Calu3 (cell line): ENCODE measurements at regions not wholly inside any gene's neighbourhood (a gene's known extent, or its start where the extent isn't known, plus 50 kb on each side); places are given as distances from the start of the nearest gene placed in this dataset.

Experiments used
- BruUV-seq: library from RNA; stranded (reverse); fragments of 400-500 nt; replicated peaks from 2 replicates; lab custom pipeline; 2021; lab: Mats Ljungman, UMichigan
- CTCF ChIA-PET: fragments of 300-600 bp; sonication (Branson Sonifier 250); formaldehyde crosslinking; loops from one replicate; lab custom pipeline; 2022; ENCODE audit warnings: antibody characterized with exemption; lab: Charles Lee
- DNase-seq: peaks from one replicate; pipeline ENCODE4 v3.0.0; 2022
- H3K27ac Mint-ChIP-seq: one replicate; pipeline ENCODE4 v1.8.0; 2022; ENCODE audit warnings: mixed read lengths; ENCODE audit not compliant: unreplicated experiment
- H3K27me3 Mint-ChIP-seq: one replicate; pipeline ENCODE4 v1.8.0; 2022; ENCODE audit warnings: mixed read lengths; ENCODE audit not compliant: unreplicated experiment
- H3K36me3 Mint-ChIP-seq: one replicate; pipeline ENCODE4 v1.8.0; 2022; ENCODE audit warnings: mild to moderate bottlenecking, moderate library complexity, mixed read lengths; ENCODE audit not compliant: insufficient read depth, unreplicated experiment
- H3K4me1 Mint-ChIP-seq: one replicate; pipeline ENCODE4 v1.8.0; 2022; ENCODE audit warnings: mild to moderate bottlenecking, low read depth, mixed read lengths; ENCODE audit not compliant: unreplicated experiment
- H3K4me3 Mint-ChIP-seq: one replicate; pipeline ENCODE4 v1.8.0; 2022; ENCODE audit warnings: mild to moderate bottlenecking, low read depth, moderate library complexity, mixed read lengths; ENCODE audit not compliant: unreplicated experiment
- H3K9me3 Mint-ChIP-seq: one replicate; pipeline ENCODE4 v1.8.0; 2022; ENCODE audit warnings: low read depth, mixed read lengths; ENCODE audit not compliant: unreplicated experiment
- CTCF ChIP-seq: fragments of 200-600 bp; IDR thresholded peaks from one replicate; pipeline ENCODE4 v1.8.0; 2022; ENCODE audit warnings: antibody characterized with exemption; ENCODE audit not compliant: unreplicated experiment
- intact Hi-C: fragments of 100-400 bp; cut with micrococcal nuclease; formaldehyde crosslinking; loops from one replicate; pipeline ENCODE4 v1.10.0; 2022; ENCODE audit not compliant: unreplicated experiment

- no peaks in the 10 kb centered on the region for H3K36me3 Mint-ChIP-seq
- H3K27ac Mint-ChIP-seq = no peak overlapping the region
- CTCF ChIA-PET = no interaction called here
- no peaks in the 10 kb centered on the region for H3K4me1 Mint-ChIP-seq
- DNase-seq = no peak
- no peak overlapping the region for H3K4me3 Mint-ChIP-seq
- intact Hi-C loops = no loop called here
- no peaks in the 10 kb centered on the region for H3K27me3 Mint-ChIP-seq
- TF ChIP-seq CTCF = no peak
- H3K9me3 Mint-ChIP-seq = no peaks in the 10 kb centered on the region
- no TSS peak for BruUV-seq
Measured at GRCh38 chr1:14467112-14467511, 131.4 kb upstream of the KAZN start.

DNA sequence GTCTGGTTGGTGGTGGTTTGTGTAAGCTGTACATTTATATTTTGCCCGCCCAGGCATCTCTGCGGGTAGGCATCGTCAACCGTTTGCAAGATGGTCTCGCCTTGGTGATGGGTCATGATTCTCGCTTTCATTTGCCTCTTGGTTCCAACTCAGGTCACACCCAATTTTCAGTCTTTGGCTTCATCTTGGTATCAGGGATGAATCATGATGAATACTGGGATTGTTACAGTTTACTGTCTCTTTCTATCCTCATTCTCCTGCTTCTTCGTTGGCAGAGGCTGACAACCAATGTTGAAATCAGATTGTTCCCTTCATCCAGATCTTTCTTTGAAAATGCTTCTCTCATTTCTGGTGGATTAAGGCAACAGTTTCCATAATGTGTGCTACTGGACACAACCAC is 129.7 kb upstream of the KAZN start:
- no peak for DNase-seq
- H3K4me3 Mint-ChIP-seq = no peak overlapping the region
- no peaks in the 10 kb centered on the region for H3K4me1 Mint-ChIP-seq
- H3K36me3 Mint-ChIP-seq = no peaks in the 10 kb centered on the region
- CTCF ChIA-PET = no interaction called here
- no peak overlapping the region for H3K27ac Mint-ChIP-seq
- BruUV-seq = no TSS peak
- no peak for TF ChIP-seq CTCF
- H3K27me3 Mint-ChIP-seq = no peaks in the 10 kb centered on the region
- intact Hi-C loops = no loop called here
- peaks cover 3% of the 10 kb centered on the region for H3K9me3 Mint-ChIP-seq

GRCh38 chr1:14470802-14471201 is 127.7 kb upstream of the KAZN start:
- no TSS peak for BruUV-seq
- H3K27ac Mint-ChIP-seq = no peak overlapping the region
- H3K27me3 Mint-ChIP-seq = no peaks in the 10 kb centered on the region
- intact Hi-C loops = no loop called here
- no peaks in the 10 kb centered on the region for H3K4me1 Mint-ChIP-seq
- DNase-seq = no peak
- CTCF ChIA-PET = no interaction called here
- no peak for TF ChIP-seq CTCF
- no peaks in the 10 kb centered on the region for H3K36me3 Mint-ChIP-seq
- H3K9me3 Mint-ChIP-seq = peaks cover 13% of the 10 kb centered on the region
- no peak overlapping the region for H3K4me3 Mint-ChIP-seq

DNA sequence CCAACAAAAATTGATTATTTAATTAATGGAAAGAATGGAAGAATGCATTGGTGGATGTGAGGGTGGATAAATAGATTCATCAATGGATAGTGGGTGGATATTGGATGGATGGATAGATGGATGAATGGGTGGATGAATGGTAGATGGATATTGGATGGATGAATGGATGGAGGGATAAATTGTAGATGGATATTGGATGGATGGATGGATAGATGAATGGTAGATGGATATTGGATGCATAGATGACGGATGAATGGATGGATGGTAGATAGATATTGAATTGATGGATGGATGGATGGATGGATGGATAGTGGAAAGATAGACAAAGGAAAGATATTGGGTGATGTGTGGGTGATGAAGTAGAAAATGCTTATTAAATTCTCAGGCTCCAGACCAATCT is 123.6 kb upstream of the KAZN start:
- peaks cover 13% of the 10 kb centered on the region for H3K9me3 Mint-ChIP-seq
- no peaks in the 10 kb centered on the region for H3K27me3 Mint-ChIP-seq
- no peak for DNase-seq
- no TSS peak for BruUV-seq
- intact Hi-C loops = no loop called here
- H3K4me1 Mint-ChIP-seq = no peaks in the 10 kb centered on the region
- H3K27ac Mint-ChIP-seq = no peak overlapping the region
- H3K4me3 Mint-ChIP-seq = no peak overlapping the region
- no peak for TF ChIP-seq CTCF
- H3K36me3 Mint-ChIP-seq = no peaks in the 10 kb centered on the region
- CTCF ChIA-PET = no interaction called here
